Caco-2 (cell line): ENCODE measurements at regions not wholly inside any gene's neighbourhood (a gene's known extent, or its start where the extent isn't known, plus 50 kb on each side); places are given as distances from the start of the nearest gene placed in this dataset.

ENCODE experiments used
- BruUV-seq: library from RNA; stranded (reverse); fragments of 400-500 nt; replicated peaks from 2 replicates; lab custom pipeline; 2021; lab: Mats Ljungman, UMichigan
- CTCF ChIA-PET: fragments of 300-600 bp; sonication (Branson Sonifier 250); formaldehyde crosslinking; loops from one replicate; lab custom pipeline; 2022; ENCODE audit warnings: antibody characterized with exemption; lab: Charles Lee
- POLR2A ChIA-PET: fragments of 300-600 bp; sonication (Branson Sonifier 250); formaldehyde crosslinking; loops from one replicate; lab custom pipeline; 2022; ENCODE audit warnings: antibody characterized with exemption; lab: Charles Lee
- DNase-seq, 2 experiments: peaks; one replicate each; pipeline versions ENCODE4 v3.0.0 to v3.0.0-alpha.2; 2020 to 2022
- H3K27me3 ChIP-seq: replicated peaks from 2 replicates; pipeline ENCODE4 v1.6.0; 2011; ENCODE audit warnings: low read length; ENCODE audit not compliant: control insufficient read depth, insufficient read depth
- H3K36me3 ChIP-seq: 2 replicates; pipeline ENCODE4 v1.5.1; 2011; ENCODE audit warnings: low read length; ENCODE audit not compliant: control insufficient read depth, insufficient read depth
- H3K4me1 ChIP-seq: fragments of 250-450 bp; sonication (Bioruptor Pico); 2 replicates; pipeline ENCODE4 v1.5.1; 2020; ENCODE audit warnings: mild to moderate bottlenecking
- H3K4me3 ChIP-seq: 2 replicates; pipeline ENCODE4 v1.5.1; 2011; ENCODE audit warnings: low read depth, mild to moderate bottlenecking, control low read depth, low read length
- H3K9me3 ChIP-seq: fragments of 250-450 bp; sonication (Bioruptor Pico); 2 replicates; pipeline ENCODE4 v1.5.1; 2020; ENCODE audit warnings: mild to moderate bottlenecking, moderate library complexity
- H3K27ac Mint-ChIP-seq: one replicate; pipeline ENCODE4 v1.8.0; 2022; ENCODE audit warnings: mixed read lengths; ENCODE audit not compliant: unreplicated experiment
- H3K27me3 Mint-ChIP-seq: one replicate; pipeline ENCODE4 v1.8.0; 2022; ENCODE audit warnings: mixed read lengths; ENCODE audit not compliant: insufficient read depth, unreplicated experiment
- H3K36me3 Mint-ChIP-seq: one replicate; pipeline ENCODE4 v1.8.0; 2022; ENCODE audit warnings: mild to moderate bottlenecking, mixed read lengths; ENCODE audit not compliant: insufficient read depth, unreplicated experiment
- H3K4me1 Mint-ChIP-seq: one replicate; pipeline ENCODE4 v1.8.0; 2022; ENCODE audit warnings: low read depth, mixed read lengths; ENCODE audit not compliant: unreplicated experiment
- H3K4me3 Mint-ChIP-seq: one replicate; pipeline ENCODE4 v1.8.0; 2022; ENCODE audit warnings: mild to moderate bottlenecking, moderate library complexity, mixed read lengths; ENCODE audit not compliant: unreplicated experiment
- H3K9me3 Mint-ChIP-seq: one replicate; pipeline ENCODE4 v1.8.0; 2022; ENCODE audit warnings: mixed read lengths; ENCODE audit not compliant: unreplicated experiment
- intact Hi-C: fragments of 100-400 bp; cut with micrococcal nuclease; formaldehyde crosslinking; loops from one replicate; pipeline ENCODE4 v1.10.0; 2022; ENCODE audit not compliant: unreplicated experiment
- TF ChIP-seq, protein P1 (sequence below), 2 experiments: fragments of 200-600 bp in 1 of 2; IDR thresholded peaks; 1 replicate in 1 of 2; 2 replicates in 1 of 2; pipeline versions ENCODE4 v1.5.1 to v1.8.0; 2011 to 2022; ENCODE audit warnings: antibody characterized with exemption in 1 of 2, control low read depth in 1 of 2, inconsistent platforms in 1 of 2, low read depth in 1 of 2, low read length in 1 of 2, mild to moderate bottlenecking in 1 of 2, moderate library complexity in 1 of 2; ENCODE audit not compliant: insufficient read depth in 1 of 2, severe bottlenecking in 1 of 2, unreplicated experiment in 1 of 2

DNA sequence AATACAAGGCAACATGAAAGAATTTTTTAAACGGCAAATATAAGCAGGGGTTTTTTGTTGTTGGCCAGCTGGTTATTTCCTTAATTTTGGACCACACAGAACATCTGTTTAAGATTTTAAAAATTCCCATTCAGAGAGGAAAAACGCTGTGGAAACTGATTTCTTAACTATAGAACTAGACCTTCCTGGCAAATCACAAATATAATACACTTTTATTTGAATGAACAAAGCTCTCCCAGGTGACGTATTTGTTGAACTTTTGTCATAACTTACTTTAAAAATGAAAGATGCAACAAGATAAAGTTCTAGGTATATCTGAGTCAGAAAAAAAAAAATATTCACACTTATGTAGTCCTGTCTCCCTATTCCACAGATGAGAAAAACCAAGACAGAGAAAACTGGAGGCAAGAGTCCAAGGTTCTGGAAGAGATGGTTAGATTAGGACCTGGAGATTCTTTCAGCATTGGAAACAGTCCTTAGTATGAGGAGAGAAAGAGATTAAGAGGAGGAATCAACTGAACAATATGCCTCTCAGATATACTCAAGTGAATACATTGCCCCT, 269.1 kb downstream of the NEBL start:
- H3K4me1 ChIP-seq: peaks cover 1% of the 10 kb centered on the region
- no TSS peak for BruUV-seq
- Mint-ChIP-seq H3K4me3 (no peak overlapping the region), H3K27ac (no peak overlapping the region), H3K9me3 (no peaks in the 10 kb centered on the region), H3K36me3 (no peaks in the 10 kb centered on the region), H3K27me3 (peaks cover 5% of the 10 kb centered on the region), H3K4me1 (peaks cover 6% of the 10 kb centered on the region)
- H3K4me3 ChIP-seq: no peak overlapping the region
- no peaks in the 10 kb centered on the region for H3K9me3 ChIP-seq
- POLR2A ChIA-PET: no interaction called here
- H3K27me3 ChIP-seq: no peaks in the 10 kb centered on the region
- TF ChIP-seq, protein P1, sequence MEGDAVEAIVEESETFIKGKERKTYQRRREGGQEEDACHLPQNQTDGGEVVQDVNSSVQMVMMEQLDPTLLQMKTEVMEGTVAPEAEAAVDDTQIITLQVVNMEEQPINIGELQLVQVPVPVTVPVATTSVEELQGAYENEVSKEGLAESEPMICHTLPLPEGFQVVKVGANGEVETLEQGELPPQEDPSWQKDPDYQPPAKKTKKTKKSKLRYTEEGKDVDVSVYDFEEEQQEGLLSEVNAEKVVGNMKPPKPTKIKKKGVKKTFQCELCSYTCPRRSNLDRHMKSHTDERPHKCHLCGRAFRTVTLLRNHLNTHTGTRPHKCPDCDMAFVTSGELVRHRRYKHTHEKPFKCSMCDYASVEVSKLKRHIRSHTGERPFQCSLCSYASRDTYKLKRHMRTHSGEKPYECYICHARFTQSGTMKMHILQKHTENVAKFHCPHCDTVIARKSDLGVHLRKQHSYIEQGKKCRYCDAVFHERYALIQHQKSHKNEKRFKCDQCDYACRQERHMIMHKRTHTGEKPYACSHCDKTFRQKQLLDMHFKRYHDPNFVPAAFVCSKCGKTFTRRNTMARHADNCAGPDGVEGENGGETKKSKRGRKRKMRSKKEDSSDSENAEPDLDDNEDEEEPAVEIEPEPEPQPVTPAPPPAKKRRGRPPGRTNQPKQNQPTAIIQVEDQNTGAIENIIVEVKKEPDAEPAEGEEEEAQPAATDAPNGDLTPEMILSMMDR (IDR thresholded peaks at IDR 0.05; ENCODE audit: insufficient read depth in 1 of 2, low read depth in 1 of 2, low read length in 1 of 2, severe bottlenecking in 1 of 2, unreplicated experiment in 1 of 2): no peak
- no peak for DNase-seq
- intact Hi-C loops: no loop called here
- CTCF ChIA-PET: no interaction called here
- H3K36me3 ChIP-seq: no peaks in the 10 kb centered on the region

DNA sequence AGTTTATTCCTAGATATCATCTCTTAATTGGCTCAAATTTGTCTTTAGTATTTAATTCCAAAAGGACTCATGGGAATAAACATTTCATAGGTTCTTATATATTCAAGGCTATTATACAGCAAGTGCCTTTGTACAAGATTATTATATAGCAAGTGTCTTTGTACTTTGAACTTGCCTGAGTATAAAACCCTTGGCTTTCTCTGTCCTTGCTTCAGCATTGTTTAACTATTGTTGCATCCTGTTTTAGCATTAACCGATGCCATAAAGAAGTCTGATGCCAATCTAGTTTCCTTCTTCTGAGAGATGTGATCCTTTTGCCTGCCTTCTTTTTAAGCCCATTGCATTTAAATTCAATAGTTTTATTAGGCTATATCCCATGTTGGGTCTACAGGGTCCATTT, 270.0 kb downstream of the NEBL start:
- H3K9me3 Mint-ChIP-seq: no peaks in the 10 kb centered on the region
- H3K27me3 Mint-ChIP-seq: peaks cover 5% of the 10 kb centered on the region
- no TSS peak for BruUV-seq

DNA sequence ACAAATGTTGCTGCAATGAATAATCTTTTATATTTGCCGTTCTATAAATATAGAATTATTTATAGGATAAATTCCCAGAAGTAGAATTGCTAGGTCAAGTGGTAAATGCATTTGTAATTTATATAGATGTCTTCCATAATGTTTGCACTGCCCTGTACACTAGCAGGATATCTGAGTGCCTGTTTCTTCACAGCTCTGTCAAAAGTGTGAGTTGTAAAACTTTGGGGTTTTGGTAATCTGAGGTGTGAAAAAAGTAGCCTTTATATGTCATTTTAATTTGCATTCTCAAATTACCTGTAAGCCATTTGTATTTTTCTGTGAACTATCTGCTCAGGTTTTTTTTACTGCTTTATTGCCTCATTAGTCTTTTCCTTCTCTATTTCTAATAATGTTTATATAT, 271.2 kb downstream of the NEBL start:
- CTCF ChIA-PET: no interaction called here
- no TSS peak for BruUV-seq
- peaks cover 7% of the 10 kb centered on the region for H3K4me1 Mint-ChIP-seq

More for the DNA sequence above, 270.0 kb downstream of the NEBL start:
- no peak overlapping the region for H3K4me3 ChIP-seq
- no peak for DNase-seq
- Mint-ChIP-seq H3K27ac (no peak overlapping the region), H3K36me3 (no peaks in the 10 kb centered on the region), H3K4me1 (peaks cover 7% of the 10 kb centered on the region), H3K4me3 (no peak overlapping the region)
- no peaks in the 10 kb centered on the region for H3K36me3 ChIP-seq
- ChIA-PET CTCF (no interaction called here), POLR2A (no interaction called here)
- H3K9me3 ChIP-seq: no peaks in the 10 kb centered on the region
- TF ChIP-seq, protein P1 (IDR thresholded peaks at IDR 0.05; ENCODE audit: insufficient read depth in 1 of 2, low read depth in 1 of 2, low read length in 1 of 2, severe bottlenecking in 1 of 2, unreplicated experiment in 1 of 2): no peak
- H3K4me1 ChIP-seq: peaks cover 8% of the 10 kb centered on the region
- no peaks in the 10 kb centered on the region for H3K27me3 ChIP-seq
- intact Hi-C loops: no loop called here

More for the DNA sequence above, 271.2 kb downstream of the NEBL start:
- Histone ChIP-seq H3K36me3 (no peaks in the 10 kb centered on the region), H3K9me3 (no peaks in the 10 kb centered on the region), H3K4me1 (peaks cover 8% of the 10 kb centered on the region), H3K27me3 (no peaks in the 10 kb centered on the region), H3K4me3 (no peak overlapping the region)
- Mint-ChIP-seq H3K36me3 (no peaks in the 10 kb centered on the region), H3K4me3 (no peak overlapping the region), H3K9me3 (no peaks in the 10 kb centered on the region), H3K27me3 (peaks cover 5% of the 10 kb centered on the region), H3K27ac (no peak overlapping the region)
- intact Hi-C loops: no loop called here
- POLR2A ChIA-PET: no interaction called here
- TF ChIP-seq, protein P1 (IDR thresholded peaks at IDR 0.05; ENCODE audit: insufficient read depth in 1 of 2, low read depth in 1 of 2, low read length in 1 of 2, severe bottlenecking in 1 of 2, unreplicated experiment in 1 of 2): no peak
- DNase-seq: no peak
